ENCODE measurements at regions not wholly inside any gene's neighbourhood (a gene's known extent, or its start where the extent isn't known, plus 50 kb on each side); places are given as distances from the start of the nearest gene placed in this dataset.

- Histone ChIP-seq H3K9me3 (ENCODE audit: low read length) (no peaks in the 10 kb centered on the region), H3K27ac (ENCODE audit: extremely low read length, insufficient read depth, low read length) (no peak overlapping the region), H3K4me2 (ENCODE audit: low read depth, low read length) (no peak overlapping the region), H3K4me3 (replicated peaks in 1 of 3; ENCODE audit: insufficient read depth in 1 of 3, low read depth in 2 of 3, low read length in 3 of 3) (no peak overlapping the region), H2AFZ (ENCODE audit: low read length) (no peak overlapping the region), H3K27me3 (ENCODE audit: control insufficient read depth in 1 of 2, insufficient read depth in 2 of 2, low read length in 2 of 2) (peaks cover 0 to 26% of the 10 kb centered on the region in 2 experiments; a peak in 3 of 5 replicates), H4K20me1 (ENCODE audit: insufficient read depth, low read length) (no peaks in the 10 kb centered on the region), H3K4me1 (ENCODE audit: insufficient read depth, low read length) (peaks cover 65% of the 10 kb centered on the region), H3K9ac (ENCODE audit: insufficient read depth, low read depth, low read length) (no peak overlapping the region), H3K36me3 (replicated peaks in 1 of 2; ENCODE audit: control insufficient read depth in 1 of 2, insufficient read depth in 2 of 2, low read length in 2 of 2) (no peaks in the 10 kb centered on the region; a peak in 1 of 5 replicates), H3K79me2 (ENCODE audit: insufficient read depth, low read length) (no peaks in the 10 kb centered on the region)
- 73% methylated on average over 13 of the region's 13 CpGs for WGBS (ENCODE audit: low lambda C conversion rate)
- no peak for ATAC-seq
- BruUV-seq (replicated peaks): no TSS peak
- ChIA-PET CTCF (ENCODE audit: low intra/inter-chr PET ratio, low total read pairs) (no interaction called here), POLR2A (no interaction called here)
- FAIRE-seq: no peak
- intact Hi-C loops (cut with micrococcal nuclease; ENCODE audit: unreplicated experiment): no loop called here
- TF ChIP-seq TAF15 (IDR thresholded peaks at IDR 0.05; ENCODE audit: low read depth, low read length, poor library complexity, severe bottlenecking) (no peak), POGZ (CRISPR knock-in tag; IDR thresholded peaks at IDR 0.05) (no peak), ZNF546 (CRISPR knock-in tag; conservative IDR thresholded peaks at IDR 0.05) (no peak), POLR2G (IDR thresholded peaks at IDR 0.05; ENCODE audit: low read depth, low read length) (no peak), LBX2 (CRISPR knock-in tag; IDR thresholded peaks at IDR 0.05; ENCODE audit: borderline replicate concordance) (no peak), ZNF235 (CRISPR knock-in tag; IDR thresholded peaks at IDR 0.05; ENCODE audit: borderline replicate concordance) (no peak)
- in situ Hi-C loops (cut with HindIII; ENCODE audit: extremely low pct_ligation_motif_present, low pct_unique_long_range_greater_than_20kb): no loop called here
- DNase-seq (ENCODE audit: low spot score): no peak
These were observed 84.2 kb downstream of the ZNF280B start for GRCh38 chr22:22424210-22424800.

- no peak overlapping the region for H3K4me3 ChIP-seq (replicated peaks in 1 of 3; ENCODE audit: insufficient read depth in 1 of 3, low read depth in 2 of 3, low read length in 3 of 3)
- ATAC-seq: no peak
- no peak for DNase-seq (ENCODE audit: low spot score)
- no peaks in the 10 kb centered on the region for H3K79me2 ChIP-seq (ENCODE audit: insufficient read depth, low read length)
- 0 out of 2 replicates have a peak overlapping the region, but pooled peaks have one; percentile 73 for H3K4me2 ChIP-seq (ENCODE audit: low read depth, low read length)
- H3K27me3 ChIP-seq (ENCODE audit: control insufficient read depth in 1 of 2, insufficient read depth in 2 of 2, low read length in 2 of 2): peaks cover 0 to 21% of the 10 kb centered on the region in 2 experiments; a peak in 3 of 5 replicates
- H3K27ac ChIP-seq (ENCODE audit: extremely low read length, insufficient read depth, low read length): no peak overlapping the region
- POLR2A ChIA-PET: no interaction called here
- in situ Hi-C loops (cut with HindIII; ENCODE audit: extremely low pct_ligation_motif_present, low pct_unique_long_range_greater_than_20kb): loop anchor here (5.0 kb wide), 1 partner anchor 73 kb away; no protein-coding TSS in a partner anchor
- no peaks in the 10 kb centered on the region for H4K20me1 ChIP-seq (ENCODE audit: insufficient read depth, low read length)
- BruUV-seq (replicated peaks): no TSS peak
- intact Hi-C loops (cut with micrococcal nuclease; ENCODE audit: unreplicated experiment): no loop called here
- H3K4me1 ChIP-seq (ENCODE audit: insufficient read depth, low read length): peaks cover 70% of the 10 kb centered on the region
- H3K36me3 ChIP-seq (replicated peaks in 1 of 2; ENCODE audit: control insufficient read depth in 1 of 2, insufficient read depth in 2 of 2, low read length in 2 of 2): no peaks in the 10 kb centered on the region; a peak in 1 of 5 replicates
- H3K9ac ChIP-seq (ENCODE audit: insufficient read depth, low read depth, low read length): no peak overlapping the region
- CTCF ChIA-PET (ENCODE audit: low intra/inter-chr PET ratio, low total read pairs): no interaction called here
- FAIRE-seq: no peak
- 54% methylated on average over 3 of the region's 3 CpGs for WGBS (ENCODE audit: low lambda C conversion rate)
- no peak overlapping the region for H2AFZ ChIP-seq (ENCODE audit: low read length)
- H3K9me3 ChIP-seq (ENCODE audit: low read length): no peaks in the 10 kb centered on the region
- no peak for TF ChIP-seq ZNF891 (CRISPR knock-in tag; IDR thresholded peaks at IDR 0.05)
These were observed 83.6 kb downstream of the ZNF280B start for GRCh38 chr22:22424956-22425355.

Data from HepG2 (cell line).